Endothelial cell of umbilical vein (primary cell): ENCODE measurements at regions not wholly inside any gene's neighbourhood (a gene's known extent, or its start where the extent isn't known, plus 50 kb on each side); places are given as distances from the start of the nearest gene placed in this dataset.

ENCODE experiments used
- EZH2 ChIP-seq: IDR thresholded peaks from 2 replicates; pipeline ENCODE4 v1.6.1; 2012; ENCODE audit warnings: borderline replicate concordance, low read depth, mild to moderate bottlenecking, moderate library complexity, low read length, inconsistent platforms; ENCODE audit not compliant: severe bottlenecking
- POLR2AphosphoS5 ChIP-seq: IDR thresholded peaks from 2 replicates; pipeline ENCODE4 v1.6.1; 2012; ENCODE audit warnings: low read depth, mild to moderate bottlenecking, control low read depth, low read length, moderate library complexity; ENCODE audit not compliant: insufficient read depth
- TF ChIP-seq, protein P1 (sequence below), 2 donors: IDR thresholded peaks; 1 replicate in 1 of 2; 2 replicates in 1 of 2; pipeline ENCODE4 v1.5.1; 2011; ENCODE audit warnings: low read length in 2 of 2, mild to moderate bottlenecking in 2 of 2, moderate library complexity in 2 of 2, control low read depth in 1 of 2, inconsistent platforms in 1 of 2, low read depth in 1 of 2; ENCODE audit not compliant: insufficient read depth in 1 of 2; ENCODE audit errors: extremely low read depth in 1 of 2

DNA sequence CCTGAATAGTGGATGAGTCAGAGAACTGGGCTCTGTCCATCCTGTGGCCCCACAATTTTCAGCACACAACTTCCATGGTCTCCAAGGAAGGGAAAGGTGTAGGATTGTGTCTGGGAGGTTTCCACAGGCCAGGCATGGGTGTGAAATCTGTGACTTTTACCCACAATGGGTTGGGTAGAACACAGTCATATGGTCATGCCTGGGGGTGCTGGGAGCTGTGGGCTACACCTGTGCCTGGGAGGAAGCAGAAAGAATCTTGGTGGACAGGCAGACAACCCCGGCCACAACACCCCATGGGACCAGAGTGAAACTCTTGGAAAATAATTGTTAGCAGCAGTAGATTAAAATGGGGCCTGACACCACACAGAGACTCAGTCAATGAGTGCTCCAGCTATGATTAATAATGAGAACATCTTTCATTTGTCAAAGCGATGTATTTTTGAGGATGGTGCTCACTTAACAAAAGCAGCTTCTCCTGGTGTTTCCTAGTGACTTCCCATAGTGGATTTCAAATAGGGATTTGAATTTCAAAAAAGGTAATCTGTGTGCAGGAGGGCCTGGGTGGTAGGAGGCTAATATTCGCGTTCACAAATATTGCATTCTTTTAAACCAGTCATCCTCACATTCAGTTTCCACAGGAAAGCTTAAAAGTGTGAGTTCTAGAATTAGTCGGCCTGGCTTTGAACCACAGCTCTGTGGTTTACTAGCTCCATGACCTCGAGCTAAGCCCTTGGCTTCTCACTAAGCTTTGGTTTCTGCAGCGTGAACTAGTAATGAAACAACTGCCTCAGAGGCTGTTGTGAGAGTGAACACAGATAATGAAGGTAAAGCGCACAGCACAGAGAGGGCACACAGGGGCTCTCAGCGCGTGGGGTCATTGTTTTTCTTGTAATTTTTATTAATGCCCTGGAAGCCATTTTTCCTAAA is 89.3 kb upstream of the UQCRFS1 start:
- TF ChIP-seq EZH2: no peak
- TF ChIP-seq, protein P1, sequence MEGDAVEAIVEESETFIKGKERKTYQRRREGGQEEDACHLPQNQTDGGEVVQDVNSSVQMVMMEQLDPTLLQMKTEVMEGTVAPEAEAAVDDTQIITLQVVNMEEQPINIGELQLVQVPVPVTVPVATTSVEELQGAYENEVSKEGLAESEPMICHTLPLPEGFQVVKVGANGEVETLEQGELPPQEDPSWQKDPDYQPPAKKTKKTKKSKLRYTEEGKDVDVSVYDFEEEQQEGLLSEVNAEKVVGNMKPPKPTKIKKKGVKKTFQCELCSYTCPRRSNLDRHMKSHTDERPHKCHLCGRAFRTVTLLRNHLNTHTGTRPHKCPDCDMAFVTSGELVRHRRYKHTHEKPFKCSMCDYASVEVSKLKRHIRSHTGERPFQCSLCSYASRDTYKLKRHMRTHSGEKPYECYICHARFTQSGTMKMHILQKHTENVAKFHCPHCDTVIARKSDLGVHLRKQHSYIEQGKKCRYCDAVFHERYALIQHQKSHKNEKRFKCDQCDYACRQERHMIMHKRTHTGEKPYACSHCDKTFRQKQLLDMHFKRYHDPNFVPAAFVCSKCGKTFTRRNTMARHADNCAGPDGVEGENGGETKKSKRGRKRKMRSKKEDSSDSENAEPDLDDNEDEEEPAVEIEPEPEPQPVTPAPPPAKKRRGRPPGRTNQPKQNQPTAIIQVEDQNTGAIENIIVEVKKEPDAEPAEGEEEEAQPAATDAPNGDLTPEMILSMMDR (IDR thresholded peaks at IDR 0.05; ENCODE audit: extremely low read depth in 1 of 2, insufficient read depth in 1 of 2, low read depth in 1 of 2, low read length in 2 of 2): no peak
- no peak for TF ChIP-seq POLR2AphosphoS5
